ENCODE measurements at regions not wholly inside any gene's neighbourhood (a gene's known extent, or its start where the extent isn't known, plus 50 kb on each side); places are given as distances from the start of the nearest gene placed in this dataset.
"Not testable (repeated sequence)": the region's sequence is repeated elsewhere in the genome, so short reads cannot be mapped to it uniquely, and the experiment has no call there.

GRCh38 chr17:21756856-21757619, 64.7 kb downstream of the KCNJ18 start:
- Histone ChIP-seq H3K27me3 (ENCODE audit: control insufficient read depth in 1 of 2, insufficient read depth in 2 of 2, low read length in 2 of 2) (no peaks in the 10 kb centered on the region), H3K27ac (ENCODE audit: low read depth, low read length) (no peak overlapping the region), H3K4me3 (ENCODE audit: low read depth in 1 of 2, low read length in 2 of 2) (no peak overlapping the region), H3K9me3 (ENCODE audit: control insufficient read depth in 1 of 2, low read length in 2 of 2) (peaks cover 2 to 5% of the 10 kb centered on the region in 2 donors), H3K9ac (ENCODE audit: low read depth in 1 of 2, low read length in 2 of 2) (no peak overlapping the region), H3K36me3 (ENCODE audit: control insufficient read depth in 1 of 2, insufficient read depth in 2 of 2, low read length in 2 of 2) (no peaks in the 10 kb centered on the region), H3K4me1 (ENCODE audit: control insufficient read depth in 1 of 2, insufficient read depth in 2 of 2, low read length in 2 of 2) (no peaks in the 10 kb centered on the region)

- not testable (repeated sequence) for H3K27me3 ChIP-seq (ENCODE audit: control insufficient read depth in 1 of 2, insufficient read depth in 2 of 2, low read length in 2 of 2); H3K4me1 ChIP-seq (ENCODE audit: control insufficient read depth in 1 of 2, insufficient read depth in 2 of 2, low read length in 2 of 2); H3K9me3 ChIP-seq (ENCODE audit: control insufficient read depth in 1 of 2, low read length in 2 of 2); H3K27ac ChIP-seq (ENCODE audit: low read depth, low read length); H3K9ac ChIP-seq (ENCODE audit: low read depth in 1 of 2, low read length in 2 of 2); H3K36me3 ChIP-seq (ENCODE audit: control insufficient read depth in 1 of 2, insufficient read depth in 2 of 2, low read length in 2 of 2); H3K4me3 ChIP-seq (ENCODE audit: low read depth in 1 of 2, low read length in 2 of 2)
Measured at GRCh38 chr17:21759636-21760035, 67.3 kb downstream of the KCNJ18 start.

GRCh38 chr17:21763738-21764340, 71.5 kb downstream of the KCNJ18 start:
- not testable (repeated sequence) for H3K36me3 ChIP-seq (ENCODE audit: control insufficient read depth in 1 of 2, insufficient read depth in 2 of 2, low read length in 2 of 2); H3K27me3 ChIP-seq (ENCODE audit: control insufficient read depth in 1 of 2, insufficient read depth in 2 of 2, low read length in 2 of 2); H3K4me3 ChIP-seq (ENCODE audit: low read depth in 1 of 2, low read length in 2 of 2); H3K9me3 ChIP-seq (ENCODE audit: control insufficient read depth in 1 of 2, low read length in 2 of 2); H3K27ac ChIP-seq (ENCODE audit: low read depth, low read length); H3K9ac ChIP-seq (ENCODE audit: low read depth in 1 of 2, low read length in 2 of 2); H3K4me1 ChIP-seq (ENCODE audit: control insufficient read depth in 1 of 2, insufficient read depth in 2 of 2, low read length in 2 of 2)

- not testable (repeated sequence) for H3K4me3 ChIP-seq (ENCODE audit: low read depth in 1 of 2, low read length in 2 of 2); H3K36me3 ChIP-seq (ENCODE audit: control insufficient read depth in 1 of 2, insufficient read depth in 2 of 2, low read length in 2 of 2); H3K4me1 ChIP-seq (ENCODE audit: control insufficient read depth in 1 of 2, insufficient read depth in 2 of 2, low read length in 2 of 2); H3K9me3 ChIP-seq (ENCODE audit: control insufficient read depth in 1 of 2, low read length in 2 of 2); H3K27me3 ChIP-seq (ENCODE audit: control insufficient read depth in 1 of 2, insufficient read depth in 2 of 2, low read length in 2 of 2); H3K27ac ChIP-seq (ENCODE audit: low read depth, low read length); H3K9ac ChIP-seq (ENCODE audit: low read depth in 1 of 2, low read length in 2 of 2)
Measured at GRCh38 chr17:21765651-21766290, 73.4 kb downstream of the KCNJ18 start.

- H3K9me3 ChIP-seq (ENCODE audit: control insufficient read depth in 1 of 2, low read length in 2 of 2); H3K27me3 ChIP-seq (ENCODE audit: control insufficient read depth in 1 of 2, insufficient read depth in 2 of 2, low read length in 2 of 2); H3K36me3 ChIP-seq (ENCODE audit: control insufficient read depth in 1 of 2, insufficient read depth in 2 of 2, low read length in 2 of 2): not testable (repeated sequence)
Measured at GRCh38 chr17:21766565-21766964, 74.2 kb downstream of the KCNJ18 start.

GRCh38 chr17:21767162-21768156, 75.1 kb downstream of the KCNJ18 start:
- not testable (repeated sequence) for H3K27ac ChIP-seq (ENCODE audit: low read depth, low read length); H3K4me3 ChIP-seq (ENCODE audit: low read depth in 1 of 2, low read length in 2 of 2); H3K4me1 ChIP-seq (ENCODE audit: control insufficient read depth in 1 of 2, insufficient read depth in 2 of 2, low read length in 2 of 2); H3K36me3 ChIP-seq (ENCODE audit: control insufficient read depth in 1 of 2, insufficient read depth in 2 of 2, low read length in 2 of 2); H3K9ac ChIP-seq (ENCODE audit: low read depth in 1 of 2, low read length in 2 of 2); H3K27me3 ChIP-seq (ENCODE audit: control insufficient read depth in 1 of 2, insufficient read depth in 2 of 2, low read length in 2 of 2); H3K9me3 ChIP-seq (ENCODE audit: control insufficient read depth in 1 of 2, low read length in 2 of 2)

More at GRCh38 chr17:21766565-21766964, 74.2 kb downstream of the KCNJ18 start:
- not testable (repeated sequence) for H3K4me1 ChIP-seq (ENCODE audit: control insufficient read depth in 1 of 2, insufficient read depth in 2 of 2, low read length in 2 of 2); H3K27ac ChIP-seq (ENCODE audit: low read depth, low read length); H3K4me3 ChIP-seq (ENCODE audit: low read depth in 1 of 2, low read length in 2 of 2); H3K9ac ChIP-seq (ENCODE audit: low read depth in 1 of 2, low read length in 2 of 2)

- not testable (repeated sequence) for H3K27ac ChIP-seq (ENCODE audit: low read depth, low read length); H3K4me1 ChIP-seq (ENCODE audit: control insufficient read depth in 1 of 2, insufficient read depth in 2 of 2, low read length in 2 of 2); H3K9ac ChIP-seq (ENCODE audit: low read depth in 1 of 2, low read length in 2 of 2); H3K9me3 ChIP-seq (ENCODE audit: control insufficient read depth in 1 of 2, low read length in 2 of 2); H3K27me3 ChIP-seq (ENCODE audit: control insufficient read depth in 1 of 2, insufficient read depth in 2 of 2, low read length in 2 of 2); H3K4me3 ChIP-seq (ENCODE audit: low read depth in 1 of 2, low read length in 2 of 2); H3K36me3 ChIP-seq (ENCODE audit: control insufficient read depth in 1 of 2, insufficient read depth in 2 of 2, low read length in 2 of 2)
Measured at GRCh38 chr17:21768244-21768643, 75.9 kb downstream of the KCNJ18 start.

- H3K27me3 ChIP-seq (ENCODE audit: control insufficient read depth in 1 of 2, insufficient read depth in 2 of 2, low read length in 2 of 2); H3K36me3 ChIP-seq (ENCODE audit: control insufficient read depth in 1 of 2, insufficient read depth in 2 of 2, low read length in 2 of 2); H3K27ac ChIP-seq (ENCODE audit: low read depth, low read length); H3K9me3 ChIP-seq (ENCODE audit: control insufficient read depth in 1 of 2, low read length in 2 of 2); H3K4me1 ChIP-seq (ENCODE audit: control insufficient read depth in 1 of 2, insufficient read depth in 2 of 2, low read length in 2 of 2); H3K4me3 ChIP-seq (ENCODE audit: low read depth in 1 of 2, low read length in 2 of 2); H3K9ac ChIP-seq (ENCODE audit: low read depth in 1 of 2, low read length in 2 of 2): not testable (repeated sequence)
Measured at GRCh38 chr17:21768729-21769462, 76.6 kb downstream of the KCNJ18 start.

- H3K4me3 ChIP-seq (ENCODE audit: low read depth in 1 of 2, low read length in 2 of 2); H3K27me3 ChIP-seq (ENCODE audit: control insufficient read depth in 1 of 2, insufficient read depth in 2 of 2, low read length in 2 of 2); H3K27ac ChIP-seq (ENCODE audit: low read depth, low read length); H3K36me3 ChIP-seq (ENCODE audit: control insufficient read depth in 1 of 2, insufficient read depth in 2 of 2, low read length in 2 of 2); H3K4me1 ChIP-seq (ENCODE audit: control insufficient read depth in 1 of 2, insufficient read depth in 2 of 2, low read length in 2 of 2); H3K9me3 ChIP-seq (ENCODE audit: control insufficient read depth in 1 of 2, low read length in 2 of 2); H3K9ac ChIP-seq (ENCODE audit: low read depth in 1 of 2, low read length in 2 of 2): not testable (repeated sequence)
Measured at GRCh38 chr17:21769781-21770180, 77.5 kb downstream of the KCNJ18 start.
